Ascending aorta (tissue), 2 donors: ENCODE measurements at regions not wholly inside any gene's neighbourhood (a gene's known extent, or its start where the extent isn't known, plus 50 kb on each side); places are given as distances from the start of the nearest gene placed in this dataset.
"Not testable (repeated sequence)": the region's sequence is repeated elsewhere in the genome, so short reads cannot be mapped to it uniquely, and the experiment has no call there.

Experiments used
- DNase-seq, 2 donors: peaks; one replicate each; pipeline ENCODE4 v3.0.0-alpha.2; 2019; ENCODE audit warnings: low spot score in 2 of 2
- H3K27ac ChIP-seq, 2 donors: fragments of 200-600 bp; sonication (generic); one replicate each; pipeline ENCODE4 v1.5.1; 2016 to 2017; ENCODE audit warnings: mild to moderate bottlenecking in 1 of 2
- H3K27me3 ChIP-seq: fragments of 200-600 bp; sonication (generic); one replicate; pipeline ENCODE4 v1.5.1; 2017
- H3K36me3 ChIP-seq, 2 donors: fragments of 200-600 bp; sonication (generic); one replicate each; pipeline ENCODE4 v1.5.1; 2016
- H3K4me1 ChIP-seq, 2 donors: fragments of 200-600 bp; sonication (generic); one replicate each; pipeline ENCODE4 v1.5.1; 2016 to 2017; ENCODE audit warnings: mild to moderate bottlenecking in 1 of 2
- H3K4me3 ChIP-seq, 2 donors: fragments of 200-600 bp; sonication (generic); one replicate each; pipeline ENCODE4 v1.5.1; 2016 to 2017; ENCODE audit warnings: mild to moderate bottlenecking in 1 of 2
- H3K9me3 ChIP-seq, 2 donors: fragments of 200-600 bp; sonication (generic); one replicate each; pipeline ENCODE4 v1.5.1; 2016
- intact Hi-C: fragments of 100-400 bp; cut with DNase I; formaldehyde crosslinking; loops from one replicate; pipeline ENCODE4 v1.15.1; 2023
- TF ChIP-seq, protein P1 (sequence below), 3 experiments: fragments of 200-600 bp in 2 of 3; fragments of 450-650 bp in 1 of 3; sonication (generic) in 2 of 3; IDR thresholded peaks; one replicate each; pipeline ENCODE4 v1.5.1; 2016 to 2019; ENCODE audit warnings: antibody characterized with exemption in 3 of 3, mild to moderate bottlenecking in 1 of 3, moderate library complexity in 1 of 3

DNA sequence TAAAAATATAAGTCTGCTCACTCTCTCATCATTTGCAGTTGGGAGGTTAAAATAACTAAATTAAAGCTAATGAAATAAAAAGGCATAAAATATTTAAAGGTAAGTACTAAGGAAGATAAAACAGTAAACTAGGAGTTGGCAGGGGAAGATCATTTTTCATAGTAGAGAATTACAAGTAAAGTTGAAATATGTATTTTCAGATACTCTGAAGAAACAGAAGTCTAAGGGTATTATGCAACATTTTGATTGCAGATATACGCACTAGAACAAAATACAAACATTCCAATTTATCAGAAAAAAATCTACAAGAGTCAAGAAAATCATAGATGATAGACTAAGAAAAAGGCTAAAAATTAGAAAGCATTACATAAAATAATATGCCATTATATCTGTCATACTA, 167.6 kb upstream of the CTAGE1 start:
- no peak for DNase-seq
- Histone ChIP-seq H3K9me3 (peaks cover 0 to 6% of the 10 kb centered on the region in 2 donors), H3K4me3 (no peak overlapping the region), H3K27me3 (no peaks in the 10 kb centered on the region), H3K27ac (no peak overlapping the region), H3K36me3 (no peaks in the 10 kb centered on the region), H3K4me1 (no peaks in the 10 kb centered on the region)
- intact Hi-C loops: no loop called here
- TF ChIP-seq, protein P1, sequence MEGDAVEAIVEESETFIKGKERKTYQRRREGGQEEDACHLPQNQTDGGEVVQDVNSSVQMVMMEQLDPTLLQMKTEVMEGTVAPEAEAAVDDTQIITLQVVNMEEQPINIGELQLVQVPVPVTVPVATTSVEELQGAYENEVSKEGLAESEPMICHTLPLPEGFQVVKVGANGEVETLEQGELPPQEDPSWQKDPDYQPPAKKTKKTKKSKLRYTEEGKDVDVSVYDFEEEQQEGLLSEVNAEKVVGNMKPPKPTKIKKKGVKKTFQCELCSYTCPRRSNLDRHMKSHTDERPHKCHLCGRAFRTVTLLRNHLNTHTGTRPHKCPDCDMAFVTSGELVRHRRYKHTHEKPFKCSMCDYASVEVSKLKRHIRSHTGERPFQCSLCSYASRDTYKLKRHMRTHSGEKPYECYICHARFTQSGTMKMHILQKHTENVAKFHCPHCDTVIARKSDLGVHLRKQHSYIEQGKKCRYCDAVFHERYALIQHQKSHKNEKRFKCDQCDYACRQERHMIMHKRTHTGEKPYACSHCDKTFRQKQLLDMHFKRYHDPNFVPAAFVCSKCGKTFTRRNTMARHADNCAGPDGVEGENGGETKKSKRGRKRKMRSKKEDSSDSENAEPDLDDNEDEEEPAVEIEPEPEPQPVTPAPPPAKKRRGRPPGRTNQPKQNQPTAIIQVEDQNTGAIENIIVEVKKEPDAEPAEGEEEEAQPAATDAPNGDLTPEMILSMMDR (IDR thresholded peaks at IDR 0.05): no peak

DNA sequence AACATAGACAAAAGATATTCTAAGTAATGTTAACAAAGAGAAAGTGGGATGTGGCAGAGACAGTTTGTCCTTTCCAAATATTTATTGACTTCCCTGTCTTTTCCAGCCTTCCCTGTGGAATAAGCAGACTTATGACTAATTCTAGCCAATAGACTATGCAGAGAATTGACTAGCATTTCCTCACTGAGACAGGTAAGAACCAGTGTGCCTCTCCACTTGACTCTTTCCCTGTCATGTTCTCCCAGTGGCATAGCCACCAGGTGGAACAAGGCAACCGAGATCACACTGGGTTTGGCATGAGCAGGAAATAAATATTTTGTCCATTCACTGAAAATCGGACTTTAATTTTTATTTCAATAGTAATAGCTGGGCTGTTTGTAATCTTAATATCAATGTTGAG, 168.1 kb upstream of the CTAGE1 start:
- Histone ChIP-seq H3K27ac (no peak overlapping the region), H3K4me1 (no peaks in the 10 kb centered on the region), H3K4me3 (no peak overlapping the region), H3K9me3 (peaks cover 0 to 6% of the 10 kb centered on the region in 2 donors), H3K36me3 (no peaks in the 10 kb centered on the region), H3K27me3 (no peaks in the 10 kb centered on the region)
- TF ChIP-seq, protein P1 (IDR thresholded peaks at IDR 0.05): no peak
- intact Hi-C loops: no loop called here
- no peak for DNase-seq

DNA sequence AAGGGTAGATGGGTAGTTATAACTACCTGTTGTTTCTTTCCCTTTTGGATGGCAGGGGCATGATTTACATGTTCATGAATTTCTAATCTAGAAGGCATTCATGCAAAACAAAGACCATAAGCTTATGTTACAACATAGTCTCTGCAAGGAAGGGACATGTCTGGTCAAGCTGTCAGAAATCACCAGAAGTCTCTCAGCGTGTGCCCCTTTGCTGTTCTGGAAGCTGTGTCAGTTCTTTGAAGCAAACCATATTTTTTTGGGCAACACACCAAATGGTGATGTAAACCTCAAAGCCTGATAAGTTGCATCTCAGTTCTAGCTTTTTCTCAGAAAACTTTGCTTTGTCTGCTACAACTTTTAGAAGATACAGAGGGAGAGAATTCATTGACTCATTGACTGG, 173.5 kb upstream of the CTAGE1 start:
- no peaks in the 10 kb centered on the region for H3K36me3 ChIP-seq
- no peak overlapping the region for H3K4me3 ChIP-seq
- intact Hi-C loops: no loop called here
- TF ChIP-seq, protein P1 (IDR thresholded peaks at IDR 0.05): no peak
- H3K4me1 ChIP-seq: peaks cover 0 to 2% of the 10 kb centered on the region in 2 donors
- H3K9me3 ChIP-seq: peaks cover 0 to 6% of the 10 kb centered on the region in 2 donors
- no peaks in the 10 kb centered on the region for H3K27me3 ChIP-seq
- H3K27ac ChIP-seq: no peak overlapping the region
- no peak for DNase-seq

DNA sequence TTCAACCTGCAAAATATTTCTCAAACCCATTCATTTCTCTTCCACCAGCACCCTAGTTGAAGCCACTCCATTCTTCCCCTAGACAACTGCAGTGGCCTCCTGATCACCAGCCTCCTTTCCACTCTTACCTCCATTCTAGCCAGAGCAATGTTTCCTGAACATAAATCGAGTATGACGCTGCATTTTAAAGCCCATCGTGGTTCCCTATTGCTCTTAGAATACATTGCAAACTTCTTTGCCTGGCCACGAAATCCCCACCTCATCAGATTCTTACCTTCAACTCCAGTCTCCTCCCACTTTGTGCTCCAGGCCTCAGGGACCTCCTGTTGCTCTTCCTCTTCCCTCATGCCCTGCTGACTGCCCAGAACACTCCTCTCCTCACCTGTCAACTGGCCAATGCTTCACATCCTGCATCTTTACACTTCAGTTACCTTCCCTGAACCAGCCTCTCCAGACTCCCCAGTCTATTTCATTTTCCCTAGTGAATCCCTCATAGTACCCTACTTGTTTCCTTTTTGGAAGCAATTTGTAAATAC, 176.5 kb upstream of the CTAGE1 start:
- Histone ChIP-seq H3K36me3 (no peaks in the 10 kb centered on the region), H3K27me3 (no peaks in the 10 kb centered on the region)
- intact Hi-C loops: no loop called here

DNA sequence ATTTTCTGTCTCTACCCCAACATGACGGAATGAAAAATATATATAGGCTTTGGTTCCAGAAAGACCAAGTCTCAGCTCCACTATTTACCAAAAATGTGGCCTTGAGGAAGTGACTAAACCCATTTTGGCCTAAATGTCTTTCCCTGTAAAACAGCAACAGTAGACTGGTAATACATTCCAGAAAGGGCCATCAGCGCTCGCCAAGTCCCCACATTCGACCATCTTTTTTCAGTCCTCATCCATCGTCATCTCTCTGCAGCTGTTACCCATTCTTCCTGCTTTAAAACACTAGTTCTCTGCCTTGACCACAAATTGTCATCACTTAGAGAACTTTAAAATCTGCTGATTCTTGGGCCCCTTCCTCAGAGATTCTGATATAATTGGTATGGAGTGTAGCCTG, 183.8 kb upstream of the CTAGE1 start:
- DNase-seq: no peak
- H3K4me3 ChIP-seq: no peak overlapping the region
- no peak overlapping the region for H3K27ac ChIP-seq
- H3K36me3 ChIP-seq: no peaks in the 10 kb centered on the region
- H3K4me1 ChIP-seq: peaks cover 0 to 19% of the 10 kb centered on the region in 2 donors
- H3K9me3 ChIP-seq: peaks cover 0 to 4% of the 10 kb centered on the region in 2 donors
- intact Hi-C loops: no loop called here
- no peaks in the 10 kb centered on the region for H3K27me3 ChIP-seq
- TF ChIP-seq, protein P1 (IDR thresholded peaks at IDR 0.05): no peak

More for the DNA sequence above, 176.5 kb upstream of the CTAGE1 start:
- Histone ChIP-seq H3K4me1 (peaks cover 0 to 2% of the 10 kb centered on the region in 2 donors), H3K27ac (no peak overlapping the region), H3K4me3 (no peak overlapping the region), H3K9me3 (peaks cover 0 to 4% of the 10 kb centered on the region in 2 donors)
- no peak for DNase-seq
- TF ChIP-seq, protein P1 (IDR thresholded peaks at IDR 0.05): no peak

DNA sequence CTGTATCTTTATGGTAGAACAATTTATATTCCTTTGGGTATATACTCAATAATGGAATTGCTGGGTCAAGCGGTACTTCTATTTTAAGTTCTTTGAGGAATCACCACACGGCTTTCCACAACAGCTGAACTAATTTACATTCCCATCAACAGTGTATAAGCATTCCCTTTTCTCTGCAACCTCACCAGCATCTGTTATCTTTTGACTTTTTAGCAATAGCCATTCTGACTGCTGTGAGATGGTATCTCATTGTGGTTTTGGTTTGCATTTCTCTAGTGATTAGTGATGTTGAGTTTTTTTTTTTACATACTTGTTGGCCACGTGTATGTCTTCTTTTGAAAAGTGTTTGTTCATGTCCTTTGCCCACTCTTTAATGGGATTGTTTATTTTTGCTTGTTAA, 184.7 kb upstream of the CTAGE1 start:
- H3K36me3 ChIP-seq, H3K27ac ChIP-seq, intact Hi-C loops, H3K4me3 ChIP-seq, DNase-seq, H3K27me3 ChIP-seq, H3K9me3 ChIP-seq: not testable (repeated sequence)
- peaks cover 2 to 28% of the 10 kb centered on the region in 2 donors for H3K4me1 ChIP-seq
